Upper lobe of right lung (tissue), 1 donor: ENCODE measurements at regions not wholly inside any gene's neighbourhood (a gene's known extent, or its start where the extent isn't known, plus 50 kb on each side); places are given as distances from the start of the nearest gene placed in this dataset.
A peak's percentile ranks its signal among the peaks of the same experiment; 100 is the strongest.

ENCODE experiments used
- ATAC-seq: fragments of 200-7000 bp; cut with Tn5 transposase; one replicate; pipeline ENCODE4 v1.9.1; 2020; ENCODE audit warnings: mild to moderate bottlenecking, moderate library complexity
- DNase-seq: peaks from one replicate; pipeline ENCODE4 v3.0.0-alpha.2; 2020
- H3K27ac ChIP-seq: fragments of 200-600 bp; one replicate; pipeline ENCODE4 v1.8.0; 2022
- H3K27me3 ChIP-seq: fragments of 200-600 bp; one replicate; pipeline ENCODE4 v1.8.0; 2022; ENCODE audit warnings: mild to moderate bottlenecking
- H3K36me3 ChIP-seq: fragments of 200-600 bp; one replicate; pipeline ENCODE4 v1.8.0; 2022
- H3K4me1 ChIP-seq: fragments of 200-600 bp; one replicate; pipeline ENCODE4 v1.8.0; 2022
- H3K4me3 ChIP-seq: fragments of 200-600 bp; one replicate; pipeline ENCODE4 v1.8.0; 2022; ENCODE audit warnings: mild to moderate bottlenecking
- H3K9me3 ChIP-seq: fragments of 200-600 bp; one replicate; pipeline ENCODE4 v1.8.0; 2022
- CTCF ChIP-seq: fragments of 200-600 bp; IDR thresholded peaks from one replicate; pipeline ENCODE4 v1.8.0; 2022; ENCODE audit warnings: antibody characterized with exemption
- intact Hi-C: fragments of 100-400 bp; cut with DNase I; formaldehyde crosslinking; loops from one replicate; pipeline ENCODE4 v1.11.0; 2022
- donor health status: DM: no; HTN: yes; CAD: no; lungs with severe emphysema.

GRCh38 chr4:65893271-65893670 is 223.0 kb upstream of the EPHA5 start:
- Histone ChIP-seq H3K27ac (no peak overlapping the region), H3K27me3 (no peaks in the 10 kb centered on the region), H3K36me3 (no peaks in the 10 kb centered on the region), H3K4me1 (no peaks in the 10 kb centered on the region), H3K9me3 (no peaks in the 10 kb centered on the region), H3K4me3 (no peak overlapping the region)
- TF ChIP-seq CTCF, result no peak
- intact Hi-C loops, result no loop called here
- DNase-seq, result no peak
- ATAC-seq, result no peak

- no peak for ATAC-seq
- Histone ChIP-seq H3K9me3 (no peaks in the 10 kb centered on the region), H3K4me1 (no peaks in the 10 kb centered on the region), H3K36me3 (no peaks in the 10 kb centered on the region), H3K27ac (no peak overlapping the region), H3K4me3 (no peak overlapping the region), H3K27me3 (no peaks in the 10 kb centered on the region)
- no peak for TF ChIP-seq CTCF
- intact Hi-C loops, result no loop called here
- no peak for DNase-seq
Measured at GRCh38 chr4:65880594-65880993, 210.3 kb upstream of the EPHA5 start.

GRCh38 chr4:65868096-65868824 is 198.0 kb upstream of the EPHA5 start:
- intact Hi-C loops, result no loop called here
- ATAC-seq, result no peak
- no peak for TF ChIP-seq CTCF
- H3K4me3 ChIP-seq, result no peak overlapping the region
- no peaks in the 10 kb centered on the region for H3K9me3 ChIP-seq
- H3K27me3 ChIP-seq, result no peaks in the 10 kb centered on the region
- no peak for DNase-seq
- H3K36me3 ChIP-seq, result no peaks in the 10 kb centered on the region
- H3K27ac ChIP-seq, result no peak overlapping the region
- H3K4me1 ChIP-seq, result no peaks in the 10 kb centered on the region

GRCh38 chr4:65865489-65865888 is 195.2 kb upstream of the EPHA5 start:
- no peak for ATAC-seq
- Histone ChIP-seq H3K4me1 (no peaks in the 10 kb centered on the region), H3K9me3 (no peaks in the 10 kb centered on the region), H3K36me3 (no peaks in the 10 kb centered on the region), H3K4me3 (no peak overlapping the region), H3K27me3 (no peaks in the 10 kb centered on the region), H3K27ac (no peak overlapping the region)
- TF ChIP-seq CTCF, result peak; percentile 11
- no peak for DNase-seq
- intact Hi-C loops, result no loop called here

GRCh38 chr4:65861993-65862392 is 191.7 kb upstream of the EPHA5 start:
- Histone ChIP-seq H3K27me3 (no peaks in the 10 kb centered on the region), H3K36me3 (no peaks in the 10 kb centered on the region), H3K27ac (no peak overlapping the region), H3K4me3 (no peak overlapping the region), H3K4me1 (no peaks in the 10 kb centered on the region), H3K9me3 (no peaks in the 10 kb centered on the region)
- intact Hi-C loops, result no loop called here
- DNase-seq (no peak), ATAC-seq (no peak)
- TF ChIP-seq CTCF, result no peak
